Keratinocyte (primary cell): ENCODE measurements at regions not wholly inside any gene's neighbourhood (a gene's known extent, or its start where the extent isn't known, plus 50 kb on each side); places are given as distances from the start of the nearest gene placed in this dataset.

Source experiments
- EZH2 ChIP-seq: IDR thresholded peaks from one replicate; pipeline ENCODE4 v1.6.1; 2012; ENCODE audit warnings: inconsistent platforms, mild to moderate bottlenecking, low read length, moderate library complexity
- TF ChIP-seq, protein P1 (sequence below), 3 experiments: IDR thresholded peaks in 1 of 3; conservative IDR thresholded peaks in 1 of 3; optimal IDR thresholded peaks in 1 of 3; 2 replicates in 2 of 3; 3 replicates in 1 of 3; pipeline versions ENCODE3 to v1.5.1; 2011; ENCODE audit warnings: low read length in 3 of 3, mild to moderate bottlenecking in 3 of 3, moderate library complexity in 2 of 3, control low read depth in 1 of 3, inconsistent platforms in 1 of 3; ENCODE audit not compliant: insufficient read depth in 2 of 3; ENCODE audit errors: extremely low read depth in 1 of 3

- TF ChIP-seq, protein P1, sequence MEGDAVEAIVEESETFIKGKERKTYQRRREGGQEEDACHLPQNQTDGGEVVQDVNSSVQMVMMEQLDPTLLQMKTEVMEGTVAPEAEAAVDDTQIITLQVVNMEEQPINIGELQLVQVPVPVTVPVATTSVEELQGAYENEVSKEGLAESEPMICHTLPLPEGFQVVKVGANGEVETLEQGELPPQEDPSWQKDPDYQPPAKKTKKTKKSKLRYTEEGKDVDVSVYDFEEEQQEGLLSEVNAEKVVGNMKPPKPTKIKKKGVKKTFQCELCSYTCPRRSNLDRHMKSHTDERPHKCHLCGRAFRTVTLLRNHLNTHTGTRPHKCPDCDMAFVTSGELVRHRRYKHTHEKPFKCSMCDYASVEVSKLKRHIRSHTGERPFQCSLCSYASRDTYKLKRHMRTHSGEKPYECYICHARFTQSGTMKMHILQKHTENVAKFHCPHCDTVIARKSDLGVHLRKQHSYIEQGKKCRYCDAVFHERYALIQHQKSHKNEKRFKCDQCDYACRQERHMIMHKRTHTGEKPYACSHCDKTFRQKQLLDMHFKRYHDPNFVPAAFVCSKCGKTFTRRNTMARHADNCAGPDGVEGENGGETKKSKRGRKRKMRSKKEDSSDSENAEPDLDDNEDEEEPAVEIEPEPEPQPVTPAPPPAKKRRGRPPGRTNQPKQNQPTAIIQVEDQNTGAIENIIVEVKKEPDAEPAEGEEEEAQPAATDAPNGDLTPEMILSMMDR (optimal IDR thresholded peaks at IDR 0.05 in 1 of 3, IDR thresholded peaks at IDR 0.05 in 1 of 3, conservative IDR thresholded peaks at IDR 0.05 in 1 of 3; ENCODE audit: extremely low read depth in 1 of 3, insufficient read depth in 2 of 3, low read length in 3 of 3): no peak
- TF ChIP-seq EZH2: no peak
Measured at GRCh38 chr13:34734932-34735331, 207.1 kb upstream of the NBEA start.
